HL-60 (cell line): ENCODE measurements at regions not wholly inside any gene's neighbourhood (a gene's known extent, or its start where the extent isn't known, plus 50 kb on each side); places are given as distances from the start of the nearest gene placed in this dataset.

ENCODE experiments used
- POLR2AphosphoS5 ChIP-seq: IDR thresholded peaks from 2 replicates; pipeline ENCODE4 v1.6.1; 2012; ENCODE audit warnings: low read depth
- TF ChIP-seq, protein P1 (sequence below): IDR thresholded peaks from one replicate; pipeline ENCODE4 v1.5.1; 2011; ENCODE audit warnings: low read length, control low read depth, inconsistent platforms; ENCODE audit not compliant: insufficient read depth
- TF ChIP-seq, protein P2 (sequence below): IDR thresholded peaks from 2 replicates; pipeline ENCODE4 v1.6.1; 2012; ENCODE audit warnings: low read depth; ENCODE audit not compliant: insufficient replicate concordance

DNA sequence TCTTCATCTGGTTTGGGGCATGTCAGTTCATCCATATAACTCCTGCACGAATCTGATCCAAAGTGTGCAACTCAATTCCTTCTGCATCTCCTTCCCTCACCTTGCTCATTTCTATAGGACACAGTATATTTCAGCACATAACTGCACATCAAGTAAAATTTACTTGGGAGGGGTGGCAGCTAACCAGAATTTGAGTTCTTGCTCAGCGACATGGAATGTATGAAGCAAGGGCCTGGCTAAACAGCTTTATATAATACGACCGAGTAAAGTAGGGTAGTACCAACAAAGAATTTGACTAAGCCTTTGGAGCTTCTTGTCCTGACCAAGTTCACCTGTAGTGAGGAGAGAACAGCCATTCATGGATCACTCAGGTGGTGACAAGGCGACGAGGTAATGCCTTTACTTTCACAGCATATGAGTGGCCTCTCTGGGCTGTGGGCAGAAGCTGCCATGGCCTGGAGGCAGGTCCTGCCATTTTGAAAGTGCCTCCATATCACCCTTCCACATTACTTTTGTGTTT, 570.2 kb upstream of the TNP1 start:
- TF ChIP-seq, protein P1, sequence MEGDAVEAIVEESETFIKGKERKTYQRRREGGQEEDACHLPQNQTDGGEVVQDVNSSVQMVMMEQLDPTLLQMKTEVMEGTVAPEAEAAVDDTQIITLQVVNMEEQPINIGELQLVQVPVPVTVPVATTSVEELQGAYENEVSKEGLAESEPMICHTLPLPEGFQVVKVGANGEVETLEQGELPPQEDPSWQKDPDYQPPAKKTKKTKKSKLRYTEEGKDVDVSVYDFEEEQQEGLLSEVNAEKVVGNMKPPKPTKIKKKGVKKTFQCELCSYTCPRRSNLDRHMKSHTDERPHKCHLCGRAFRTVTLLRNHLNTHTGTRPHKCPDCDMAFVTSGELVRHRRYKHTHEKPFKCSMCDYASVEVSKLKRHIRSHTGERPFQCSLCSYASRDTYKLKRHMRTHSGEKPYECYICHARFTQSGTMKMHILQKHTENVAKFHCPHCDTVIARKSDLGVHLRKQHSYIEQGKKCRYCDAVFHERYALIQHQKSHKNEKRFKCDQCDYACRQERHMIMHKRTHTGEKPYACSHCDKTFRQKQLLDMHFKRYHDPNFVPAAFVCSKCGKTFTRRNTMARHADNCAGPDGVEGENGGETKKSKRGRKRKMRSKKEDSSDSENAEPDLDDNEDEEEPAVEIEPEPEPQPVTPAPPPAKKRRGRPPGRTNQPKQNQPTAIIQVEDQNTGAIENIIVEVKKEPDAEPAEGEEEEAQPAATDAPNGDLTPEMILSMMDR = no peak
- no peak for TF ChIP-seq POLR2AphosphoS5
- TF ChIP-seq, protein P2, sequence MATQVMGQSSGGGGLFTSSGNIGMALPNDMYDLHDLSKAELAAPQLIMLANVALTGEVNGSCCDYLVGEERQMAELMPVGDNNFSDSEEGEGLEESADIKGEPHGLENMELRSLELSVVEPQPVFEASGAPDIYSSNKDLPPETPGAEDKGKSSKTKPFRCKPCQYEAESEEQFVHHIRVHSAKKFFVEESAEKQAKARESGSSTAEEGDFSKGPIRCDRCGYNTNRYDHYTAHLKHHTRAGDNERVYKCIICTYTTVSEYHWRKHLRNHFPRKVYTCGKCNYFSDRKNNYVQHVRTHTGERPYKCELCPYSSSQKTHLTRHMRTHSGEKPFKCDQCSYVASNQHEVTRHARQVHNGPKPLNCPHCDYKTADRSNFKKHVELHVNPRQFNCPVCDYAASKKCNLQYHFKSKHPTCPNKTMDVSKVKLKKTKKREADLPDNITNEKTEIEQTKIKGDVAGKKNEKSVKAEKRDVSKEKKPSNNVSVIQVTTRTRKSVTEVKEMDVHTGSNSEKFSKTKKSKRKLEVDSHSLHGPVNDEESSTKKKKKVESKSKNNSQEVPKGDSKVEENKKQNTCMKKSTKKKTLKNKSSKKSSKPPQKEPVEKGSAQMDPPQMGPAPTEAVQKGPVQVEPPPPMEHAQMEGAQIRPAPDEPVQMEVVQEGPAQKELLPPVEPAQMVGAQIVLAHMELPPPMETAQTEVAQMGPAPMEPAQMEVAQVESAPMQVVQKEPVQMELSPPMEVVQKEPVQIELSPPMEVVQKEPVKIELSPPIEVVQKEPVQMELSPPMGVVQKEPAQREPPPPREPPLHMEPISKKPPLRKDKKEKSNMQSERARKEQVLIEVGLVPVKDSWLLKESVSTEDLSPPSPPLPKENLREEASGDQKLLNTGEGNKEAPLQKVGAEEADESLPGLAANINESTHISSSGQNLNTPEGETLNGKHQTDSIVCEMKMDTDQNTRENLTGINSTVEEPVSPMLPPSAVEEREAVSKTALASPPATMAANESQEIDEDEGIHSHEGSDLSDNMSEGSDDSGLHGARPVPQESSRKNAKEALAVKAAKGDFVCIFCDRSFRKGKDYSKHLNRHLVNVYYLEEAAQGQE = no peak
